ENCODE measurements at regions not wholly inside any gene's neighbourhood (a gene's known extent, or its start where the extent isn't known, plus 50 kb on each side); places are given as distances from the start of the nearest gene placed in this dataset.
"Not testable (repeated sequence)": the region's sequence is repeated elsewhere in the genome, so short reads cannot be mapped to it uniquely, and the experiment has no call there.

GRCh38 chr9:129459547-129460322 is 161.2 kb downstream of the C9orf50 start:
- DNase-seq (ENCODE audit: low read depth in 1 of 2, low spot score in 1 of 2) = no peak

GRCh38 chr9:129458663-129459546 is 162.0 kb downstream of the C9orf50 start:
- no peak for DNase-seq (ENCODE audit: low read depth in 1 of 2, low spot score in 1 of 2)

- DNase-seq (ENCODE audit: low read depth in 1 of 2, low spot score in 1 of 2) = peak in 1 of 2 donors; percentile 19
These were observed 162.7 kb downstream of the C9orf50 start for GRCh38 chr9:129458155-129458661.

GRCh38 chr9:129457325-129457779 is 163.5 kb downstream of the C9orf50 start:
- DNase-seq (ENCODE audit: low read depth in 1 of 2, low spot score in 1 of 2) = no peak

- no peak for DNase-seq (ENCODE audit: low read depth in 1 of 2, low spot score in 1 of 2)
These were observed 164.2 kb downstream of the C9orf50 start for GRCh38 chr9:129456549-129457324.

- DNase-seq (ENCODE audit: low read depth in 1 of 2, low spot score in 1 of 2) = no peak
These were observed 165.5 kb downstream of the C9orf50 start for GRCh38 chr9:129455151-129455995.

GRCh38 chr9:129454467-129455067 is 166.3 kb downstream of the C9orf50 start:
- DNase-seq (ENCODE audit: low read depth in 1 of 2, low spot score in 1 of 2) = no peak

- DNase-seq (ENCODE audit: low read depth in 1 of 2, low spot score in 1 of 2) = no peak
These were observed 167.2 kb downstream of the C9orf50 start for GRCh38 chr9:129453734-129454133.

- no peak for DNase-seq (ENCODE audit: low read depth in 1 of 2, low spot score in 1 of 2)
These were observed 169.2 kb downstream of the C9orf50 start for GRCh38 chr9:129451669-129452068.

- DNase-seq (ENCODE audit: low read depth in 1 of 2, low spot score in 1 of 2) = no peak
These were observed 169.7 kb downstream of the C9orf50 start for GRCh38 chr9:129451089-129451656.

GRCh38 chr9:129449066-129449465 is 171.8 kb downstream of the C9orf50 start:
- no peak for DNase-seq (ENCODE audit: low read depth in 1 of 2, low spot score in 1 of 2)

GRCh38 chr9:129446828-129447550 is 173.9 kb downstream of the C9orf50 start:
- DNase-seq (ENCODE audit: low read depth in 1 of 2, low spot score in 1 of 2) = no peak

GRCh38 chr9:129445794-129446306 is 175.1 kb downstream of the C9orf50 start:
- no peak for DNase-seq (ENCODE audit: low read depth in 1 of 2, low spot score in 1 of 2)

- not testable (repeated sequence) for DNase-seq (ENCODE audit: low read depth in 1 of 2, low spot score in 1 of 2)
These were observed 177.3 kb downstream of the C9orf50 start for GRCh38 chr9:129443515-129444164.

GRCh38 chr9:129442803-129443511 is 177.9 kb downstream of the C9orf50 start:
- DNase-seq (ENCODE audit: low read depth in 1 of 2, low spot score in 1 of 2) = no peak

GRCh38 chr9:129441852-129442251 is 179.0 kb downstream of the C9orf50 start:
- DNase-seq (ENCODE audit: low read depth in 1 of 2, low spot score in 1 of 2) = no peak

- no peak for DNase-seq (ENCODE audit: low read depth in 1 of 2, low spot score in 1 of 2)
These were observed 180.3 kb downstream of the C9orf50 start for GRCh38 chr9:129440435-129441186.

Data from stimulated activated CD4-positive, alpha-beta T cell treated with anti-CD3 and anti-CD28 coated beads, Interleukin-15, amount 100 ng/mL, for 1 hour (primary cell).